WTC11 (cell line): ENCODE measurements at regions not wholly inside any gene's neighbourhood (a gene's known extent, or its start where the extent isn't known, plus 50 kb on each side); places are given as distances from the start of the nearest gene placed in this dataset.
"Not testable (repeated sequence)": the region's sequence is repeated elsewhere in the genome, so short reads cannot be mapped to it uniquely, and the experiment has no call there.

Source experiments
- SP1 ChIP-seq: sonication (generic); formaldehyde crosslinking; conservative IDR thresholded peaks from 2 replicates; pipeline ENCODE4 v1.8.1; 2022; ENCODE audit warnings: missing genetic modification reagents
- ZNF121 ChIP-seq: sonication (generic); formaldehyde crosslinking; IDR thresholded peaks from 2 replicates; pipeline ENCODE4 v1.8.0; 2023; ENCODE audit warnings: missing genetic modification reagents
- ZNF232 ChIP-seq: sonication (generic); formaldehyde crosslinking; IDR thresholded peaks from 2 replicates; pipeline ENCODE4 v1.8.0; 2022; ENCODE audit warnings: mild to moderate bottlenecking, missing genetic modification reagents
- TF ChIP-seq, protein P1 (sequence below): fragments of 200-600 bp; IDR thresholded peaks from 2 replicates; pipeline ENCODE4 v1.8.0; 2022; ENCODE audit warnings: antibody characterized with exemption
- TF ChIP-seq, protein P2 (sequence below): sonication (generic); formaldehyde crosslinking; IDR thresholded peaks from 2 replicates; pipeline ENCODE4 v1.8.1; 2023; ENCODE audit warnings: mild to moderate bottlenecking, missing genetic modification reagents, borderline replicate concordance
- TF ChIP-seq, protein P3 (sequence below): sonication (generic); formaldehyde crosslinking; IDR thresholded peaks from 2 replicates; pipeline ENCODE4 v1.8.1; 2023; ENCODE audit warnings: mild to moderate bottlenecking, missing genetic modification reagents, moderate library complexity
- TF ChIP-seq, protein P4 (sequence below): sonication (generic); formaldehyde crosslinking; IDR thresholded peaks from 2 replicates; pipeline ENCODE4 v1.8.1; 2022; ENCODE audit warnings: low read depth, mild to moderate bottlenecking, moderate library complexity, missing genetic modification reagents, borderline replicate concordance

DNA sequence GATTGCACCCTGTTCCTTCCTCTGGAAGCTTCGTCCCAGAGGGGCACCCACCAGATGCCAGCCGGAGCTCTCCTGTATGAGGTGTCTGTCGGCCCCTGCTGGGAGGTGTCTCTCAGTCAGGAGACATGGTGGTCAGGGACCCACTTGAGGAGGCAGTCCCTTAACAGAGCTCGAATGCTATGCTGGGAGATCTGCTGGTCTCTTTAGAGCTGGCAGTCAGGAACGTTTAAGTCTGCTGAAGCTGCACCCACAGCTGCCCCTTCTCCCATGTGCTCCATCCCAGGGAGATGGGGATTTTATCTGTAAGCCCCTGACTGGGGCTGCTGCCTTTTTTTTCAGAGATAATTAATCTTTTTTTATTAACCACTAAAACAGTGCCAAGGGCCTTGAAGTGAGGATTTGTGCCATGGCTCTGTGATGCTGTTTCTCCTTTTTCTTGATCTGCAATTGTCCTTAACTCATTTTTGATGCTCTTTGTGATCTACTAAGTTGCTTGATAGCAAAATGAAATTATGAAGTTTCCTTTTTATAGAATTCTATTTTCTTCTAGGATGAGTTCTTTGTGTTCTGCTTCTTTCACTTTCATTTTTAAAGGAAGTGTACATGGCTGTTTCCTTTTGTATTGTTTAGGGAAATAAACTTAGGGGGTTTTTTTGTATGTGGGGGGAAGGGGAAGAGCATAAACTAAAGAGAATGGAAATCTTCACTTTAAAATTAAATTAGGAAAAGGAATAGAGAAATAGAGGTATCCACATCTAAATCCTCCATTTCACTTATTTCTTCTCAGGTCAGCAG lies 2275.9 kb downstream of the EPHA3 start:
- TF ChIP-seq, protein P1, sequence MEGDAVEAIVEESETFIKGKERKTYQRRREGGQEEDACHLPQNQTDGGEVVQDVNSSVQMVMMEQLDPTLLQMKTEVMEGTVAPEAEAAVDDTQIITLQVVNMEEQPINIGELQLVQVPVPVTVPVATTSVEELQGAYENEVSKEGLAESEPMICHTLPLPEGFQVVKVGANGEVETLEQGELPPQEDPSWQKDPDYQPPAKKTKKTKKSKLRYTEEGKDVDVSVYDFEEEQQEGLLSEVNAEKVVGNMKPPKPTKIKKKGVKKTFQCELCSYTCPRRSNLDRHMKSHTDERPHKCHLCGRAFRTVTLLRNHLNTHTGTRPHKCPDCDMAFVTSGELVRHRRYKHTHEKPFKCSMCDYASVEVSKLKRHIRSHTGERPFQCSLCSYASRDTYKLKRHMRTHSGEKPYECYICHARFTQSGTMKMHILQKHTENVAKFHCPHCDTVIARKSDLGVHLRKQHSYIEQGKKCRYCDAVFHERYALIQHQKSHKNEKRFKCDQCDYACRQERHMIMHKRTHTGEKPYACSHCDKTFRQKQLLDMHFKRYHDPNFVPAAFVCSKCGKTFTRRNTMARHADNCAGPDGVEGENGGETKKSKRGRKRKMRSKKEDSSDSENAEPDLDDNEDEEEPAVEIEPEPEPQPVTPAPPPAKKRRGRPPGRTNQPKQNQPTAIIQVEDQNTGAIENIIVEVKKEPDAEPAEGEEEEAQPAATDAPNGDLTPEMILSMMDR: not testable (repeated sequence)
- TF ChIP-seq, protein P2, sequence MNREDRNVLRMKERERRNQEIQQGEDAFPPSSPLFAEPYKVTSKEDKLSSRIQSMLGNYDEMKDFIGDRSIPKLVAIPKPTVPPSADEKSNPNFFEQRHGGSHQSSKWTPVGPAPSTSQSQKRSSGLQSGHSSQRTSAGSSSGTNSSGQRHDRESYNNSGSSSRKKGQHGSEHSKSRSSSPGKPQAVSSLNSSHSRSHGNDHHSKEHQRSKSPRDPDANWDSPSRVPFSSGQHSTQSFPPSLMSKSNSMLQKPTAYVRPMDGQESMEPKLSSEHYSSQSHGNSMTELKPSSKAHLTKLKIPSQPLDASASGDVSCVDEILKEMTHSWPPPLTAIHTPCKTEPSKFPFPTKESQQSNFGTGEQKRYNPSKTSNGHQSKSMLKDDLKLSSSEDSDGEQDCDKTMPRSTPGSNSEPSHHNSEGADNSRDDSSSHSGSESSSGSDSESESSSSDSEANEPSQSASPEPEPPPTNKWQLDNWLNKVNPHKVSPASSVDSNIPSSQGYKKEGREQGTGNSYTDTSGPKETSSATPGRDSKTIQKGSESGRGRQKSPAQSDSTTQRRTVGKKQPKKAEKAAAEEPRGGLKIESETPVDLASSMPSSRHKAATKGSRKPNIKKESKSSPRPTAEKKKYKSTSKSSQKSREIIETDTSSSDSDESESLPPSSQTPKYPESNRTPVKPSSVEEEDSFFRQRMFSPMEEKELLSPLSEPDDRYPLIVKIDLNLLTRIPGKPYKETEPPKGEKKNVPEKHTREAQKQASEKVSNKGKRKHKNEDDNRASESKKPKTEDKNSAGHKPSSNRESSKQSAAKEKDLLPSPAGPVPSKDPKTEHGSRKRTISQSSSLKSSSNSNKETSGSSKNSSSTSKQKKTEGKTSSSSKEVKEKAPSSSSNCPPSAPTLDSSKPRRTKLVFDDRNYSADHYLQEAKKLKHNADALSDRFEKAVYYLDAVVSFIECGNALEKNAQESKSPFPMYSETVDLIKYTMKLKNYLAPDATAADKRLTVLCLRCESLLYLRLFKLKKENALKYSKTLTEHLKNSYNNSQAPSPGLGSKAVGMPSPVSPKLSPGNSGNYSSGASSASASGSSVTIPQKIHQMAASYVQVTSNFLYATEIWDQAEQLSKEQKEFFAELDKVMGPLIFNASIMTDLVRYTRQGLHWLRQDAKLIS: not testable (repeated sequence)
- not testable (repeated sequence) for TF ChIP-seq ZNF121, ZNF232, SP1 (CRISPR knock-in tag)
- TF ChIP-seq, protein P3, sequence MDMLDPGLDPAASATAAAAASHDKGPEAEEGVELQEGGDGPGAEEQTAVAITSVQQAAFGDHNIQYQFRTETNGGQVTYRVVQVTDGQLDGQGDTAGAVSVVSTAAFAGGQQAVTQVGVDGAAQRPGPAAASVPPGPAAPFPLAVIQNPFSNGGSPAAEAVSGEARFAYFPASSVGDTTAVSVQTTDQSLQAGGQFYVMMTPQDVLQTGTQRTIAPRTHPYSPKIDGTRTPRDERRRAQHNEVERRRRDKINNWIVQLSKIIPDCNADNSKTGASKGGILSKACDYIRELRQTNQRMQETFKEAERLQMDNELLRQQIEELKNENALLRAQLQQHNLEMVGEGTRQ: not testable (repeated sequence)
- TF ChIP-seq, protein P4, sequence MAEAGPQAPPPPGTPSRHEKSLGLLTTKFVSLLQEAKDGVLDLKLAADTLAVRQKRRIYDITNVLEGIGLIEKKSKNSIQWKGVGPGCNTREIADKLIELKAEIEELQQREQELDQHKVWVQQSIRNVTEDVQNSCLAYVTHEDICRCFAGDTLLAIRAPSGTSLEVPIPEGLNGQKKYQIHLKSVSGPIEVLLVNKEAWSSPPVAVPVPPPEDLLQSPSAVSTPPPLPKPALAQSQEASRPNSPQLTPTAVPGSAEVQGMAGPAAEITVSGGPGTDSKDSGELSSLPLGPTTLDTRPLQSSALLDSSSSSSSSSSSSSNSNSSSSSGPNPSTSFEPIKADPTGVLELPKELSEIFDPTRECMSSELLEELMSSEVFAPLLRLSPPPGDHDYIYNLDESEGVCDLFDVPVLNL: not testable (repeated sequence)
